Uterus (tissue), 2 donors: ENCODE measurements at regions not wholly inside any gene's neighbourhood (a gene's known extent, or its start where the extent isn't known, plus 50 kb on each side); places are given as distances from the start of the nearest gene placed in this dataset.

Experiments
- CTCF ChIP-seq, 4 experiments: fragments of 200-600 bp in 2 of 4; fragments of 450-650 bp in 2 of 4; sonication (generic) in 2 of 4; IDR thresholded peaks; one replicate each; pipeline ENCODE4 v1.5.1; 2016 to 2019; ENCODE audit warnings: antibody characterized with exemption in 4 of 4, mild to moderate bottlenecking in 2 of 4, moderate library complexity in 1 of 4
- POLR2A ChIP-seq, 2 donors: fragments of 450-650 bp; IDR thresholded peaks; one replicate each; pipeline ENCODE4 v1.6.1; 2016; ENCODE audit warnings: antibody characterized with exemption in 2 of 2, mild to moderate bottlenecking in 1 of 2, moderate library complexity in 1 of 2

GRCh38 chr5:106727071-106727470 lies 943.7 kb downstream of the EFNA5 start:
- TF ChIP-seq CTCF (IDR thresholded peaks at IDR 0.05) (no peak), POLR2A (IDR thresholded peaks at IDR 0.05) (no peak)
